ENCODE measurements at regions not wholly inside any gene's neighbourhood (a gene's known extent, or its start where the extent isn't known, plus 50 kb on each side); places are given as distances from the start of the nearest gene placed in this dataset.

DNA sequence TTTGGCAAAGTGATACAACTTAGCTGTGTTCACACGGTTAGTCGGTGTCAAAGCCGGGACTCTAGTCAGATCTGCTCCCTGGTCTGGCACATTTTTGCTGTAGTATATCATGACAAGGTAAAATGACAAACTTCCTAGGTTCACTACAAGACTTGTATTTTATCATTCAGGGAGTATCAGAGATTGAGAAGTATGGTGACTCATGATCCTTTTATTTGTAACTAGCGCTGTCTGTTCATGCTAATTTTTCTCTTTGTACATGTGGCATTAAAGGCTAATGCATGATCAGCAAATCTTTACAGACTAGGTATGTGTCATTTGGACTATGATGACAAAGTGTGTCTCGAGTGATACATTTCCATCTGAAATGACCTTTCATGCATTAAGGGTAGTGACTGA is 326.7 kb downstream of the SIPA1L2 start:
- TF ChIP-seq, protein P1, sequence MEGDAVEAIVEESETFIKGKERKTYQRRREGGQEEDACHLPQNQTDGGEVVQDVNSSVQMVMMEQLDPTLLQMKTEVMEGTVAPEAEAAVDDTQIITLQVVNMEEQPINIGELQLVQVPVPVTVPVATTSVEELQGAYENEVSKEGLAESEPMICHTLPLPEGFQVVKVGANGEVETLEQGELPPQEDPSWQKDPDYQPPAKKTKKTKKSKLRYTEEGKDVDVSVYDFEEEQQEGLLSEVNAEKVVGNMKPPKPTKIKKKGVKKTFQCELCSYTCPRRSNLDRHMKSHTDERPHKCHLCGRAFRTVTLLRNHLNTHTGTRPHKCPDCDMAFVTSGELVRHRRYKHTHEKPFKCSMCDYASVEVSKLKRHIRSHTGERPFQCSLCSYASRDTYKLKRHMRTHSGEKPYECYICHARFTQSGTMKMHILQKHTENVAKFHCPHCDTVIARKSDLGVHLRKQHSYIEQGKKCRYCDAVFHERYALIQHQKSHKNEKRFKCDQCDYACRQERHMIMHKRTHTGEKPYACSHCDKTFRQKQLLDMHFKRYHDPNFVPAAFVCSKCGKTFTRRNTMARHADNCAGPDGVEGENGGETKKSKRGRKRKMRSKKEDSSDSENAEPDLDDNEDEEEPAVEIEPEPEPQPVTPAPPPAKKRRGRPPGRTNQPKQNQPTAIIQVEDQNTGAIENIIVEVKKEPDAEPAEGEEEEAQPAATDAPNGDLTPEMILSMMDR (IDR thresholded peaks at IDR 0.05): no peak
- no peak for TF ChIP-seq POLR2A (IDR thresholded peaks at IDR 0.05)

Data from Peyer's patch (tissue), 4 donors.